Activated CD4-positive, alpha-beta T cell treated with anti-CD3 and anti-CD28 coated beads for 48 hours (primary cell): ENCODE measurements at regions not wholly inside any gene's neighbourhood (a gene's known extent, or its start where the extent isn't known, plus 50 kb on each side); places are given as distances from the start of the nearest gene placed in this dataset.

Source experiments
- DNase-seq: peaks from one replicate; pipeline ENCODE4 v3.0.0-alpha.2; 2020

DNA sequence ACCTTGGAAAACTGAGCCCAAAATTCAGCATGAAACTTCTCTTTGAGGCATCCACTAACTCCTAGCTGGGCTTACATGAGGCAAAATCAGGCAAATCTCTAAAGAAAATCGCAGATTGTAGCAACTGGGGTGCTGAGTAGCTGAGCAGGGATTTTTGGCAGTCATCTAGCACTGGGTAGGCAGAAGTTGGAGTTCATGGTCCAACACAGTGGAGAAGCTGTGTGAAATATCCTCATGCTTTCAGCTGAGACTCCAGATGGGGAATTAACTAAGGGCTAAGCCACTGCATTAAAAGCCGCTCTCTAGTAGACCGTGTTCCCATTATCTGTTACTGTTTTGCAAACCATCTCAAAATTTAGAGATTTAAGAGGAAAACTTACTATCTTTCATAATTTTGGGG is 240.1 kb upstream of the PHYHIPL start:
- no peak for DNase-seq

DNA sequence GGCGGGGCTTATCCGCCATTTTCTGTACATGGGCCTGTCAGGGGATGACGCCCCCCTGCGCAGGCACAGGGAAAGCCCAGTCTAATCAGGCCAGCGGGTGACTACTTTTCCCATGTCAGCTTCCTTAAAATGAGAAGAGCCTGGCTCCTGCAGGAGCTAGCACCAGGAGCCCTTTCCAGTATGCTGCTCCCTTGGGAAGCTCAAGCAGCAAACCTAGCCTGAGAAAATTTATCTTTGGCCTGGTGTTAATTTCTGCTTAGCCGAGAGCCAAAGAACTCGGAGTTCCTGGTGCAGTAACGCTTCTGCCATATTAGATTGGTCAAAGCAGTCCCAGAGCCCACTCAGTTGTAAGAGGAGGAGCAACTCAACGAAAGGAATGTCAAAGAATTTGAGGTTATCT is 239.0 kb upstream of the PHYHIPL start:
- DNase-seq, result no peak

DNA sequence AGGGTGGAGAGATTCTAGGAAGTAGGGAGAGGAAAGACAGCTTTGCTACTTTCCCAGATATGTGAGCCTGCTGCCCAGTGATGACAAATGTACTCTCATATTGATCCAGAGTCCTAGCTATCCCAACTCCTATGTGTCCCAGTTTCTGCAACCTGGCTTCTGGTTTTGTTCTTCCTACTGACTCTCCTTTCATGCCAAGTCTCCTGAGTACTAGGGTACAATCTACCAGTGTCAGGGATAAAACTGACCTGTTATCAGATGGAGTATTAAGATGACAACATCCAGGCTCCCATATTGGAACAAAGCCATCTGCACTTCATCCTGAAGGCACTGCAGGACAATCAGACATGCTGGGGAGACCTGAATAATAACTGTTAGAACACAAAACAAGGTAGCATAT is 233.7 kb upstream of the PHYHIPL start:
- DNase-seq, result no peak

DNA sequence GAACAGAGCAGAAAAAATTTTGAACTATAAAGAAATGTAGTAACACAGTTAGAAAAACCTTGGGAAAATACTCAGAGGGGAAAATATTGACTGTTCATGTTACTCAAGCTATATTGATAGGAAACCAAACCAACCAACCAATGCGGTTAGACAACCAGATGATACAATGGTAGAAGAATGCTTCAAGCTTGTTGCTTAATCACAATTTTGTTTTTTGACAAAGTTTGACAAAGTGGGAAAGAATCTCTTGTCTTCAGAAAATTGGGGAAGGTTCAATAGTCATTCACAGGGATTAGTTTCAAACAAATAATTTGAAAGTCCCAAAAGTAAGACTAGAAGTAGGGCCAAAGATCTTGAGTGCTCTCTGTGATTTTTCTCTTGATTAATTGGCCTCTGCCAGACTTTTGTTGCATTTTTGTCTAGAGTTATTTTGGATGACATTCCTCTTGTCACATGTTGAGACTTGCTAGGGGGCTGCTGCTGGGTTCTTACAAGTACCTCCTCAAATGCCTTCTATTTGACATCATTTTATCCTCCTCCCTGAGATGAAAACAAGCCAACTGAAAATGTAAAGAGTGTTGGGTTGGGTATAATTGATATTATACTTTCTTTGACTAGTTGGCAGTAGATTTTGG is 233.1 kb upstream of the PHYHIPL start:
- DNase-seq, result no peak

DNA sequence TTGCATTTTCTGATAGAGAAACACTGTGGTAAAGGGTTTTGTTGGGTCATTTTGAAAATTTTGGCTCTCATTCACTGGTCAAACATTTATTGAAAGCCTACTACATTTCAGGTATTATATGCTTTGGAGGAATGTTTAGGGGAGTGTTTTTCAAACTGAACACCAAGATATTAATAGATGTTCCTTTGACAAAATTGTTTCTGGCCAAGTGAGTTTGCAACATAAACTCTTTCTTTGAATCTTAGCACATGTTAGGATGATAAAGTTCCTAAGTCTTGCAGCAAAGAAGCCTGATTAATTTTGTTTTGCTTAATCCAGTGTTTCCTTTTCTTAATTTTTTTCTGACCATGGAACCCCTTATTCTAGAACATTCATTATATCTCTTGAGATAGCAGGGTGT is 232.5 kb upstream of the PHYHIPL start:
- DNase-seq, result no peak

DNA sequence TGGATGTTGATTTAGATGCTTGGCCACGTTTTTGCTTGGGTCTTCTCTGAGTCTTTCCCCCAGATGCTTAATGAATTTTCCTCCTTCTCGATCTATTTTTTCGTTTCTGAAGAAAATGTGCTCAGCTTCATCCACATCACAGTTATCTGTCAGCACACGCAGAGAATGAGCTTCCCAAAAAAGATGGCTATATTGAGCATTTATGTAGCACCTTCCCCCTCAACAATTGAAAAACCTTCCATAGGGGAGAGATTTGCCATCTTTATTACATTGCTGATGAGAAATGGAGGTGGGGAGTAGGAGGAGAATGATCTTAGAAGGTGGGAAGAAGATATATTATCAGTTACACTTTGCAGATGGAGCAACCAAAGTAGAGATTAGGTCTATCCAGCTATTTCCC is 228.1 kb upstream of the PHYHIPL start:
- DNase-seq, result no peak

DNA sequence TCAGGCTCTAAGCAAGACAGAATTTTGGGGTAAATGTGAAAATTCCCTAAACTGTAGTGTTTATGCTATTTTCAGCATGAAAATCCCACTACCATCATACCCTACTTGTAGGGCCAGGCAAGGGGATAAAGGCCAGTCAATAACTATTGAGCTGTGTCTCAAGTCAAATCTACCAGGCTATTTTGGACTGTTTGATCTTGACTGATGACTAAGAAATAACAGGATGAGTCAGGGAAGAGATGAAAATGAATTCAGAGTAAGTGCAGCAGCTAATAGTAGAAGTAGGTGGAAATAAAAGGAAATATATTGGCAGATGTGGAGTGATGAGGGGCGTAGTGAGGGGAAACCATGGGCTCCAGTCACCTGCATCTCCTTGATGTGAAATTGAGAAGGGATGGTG is 225.8 kb upstream of the PHYHIPL start:
- no peak for DNase-seq

DNA sequence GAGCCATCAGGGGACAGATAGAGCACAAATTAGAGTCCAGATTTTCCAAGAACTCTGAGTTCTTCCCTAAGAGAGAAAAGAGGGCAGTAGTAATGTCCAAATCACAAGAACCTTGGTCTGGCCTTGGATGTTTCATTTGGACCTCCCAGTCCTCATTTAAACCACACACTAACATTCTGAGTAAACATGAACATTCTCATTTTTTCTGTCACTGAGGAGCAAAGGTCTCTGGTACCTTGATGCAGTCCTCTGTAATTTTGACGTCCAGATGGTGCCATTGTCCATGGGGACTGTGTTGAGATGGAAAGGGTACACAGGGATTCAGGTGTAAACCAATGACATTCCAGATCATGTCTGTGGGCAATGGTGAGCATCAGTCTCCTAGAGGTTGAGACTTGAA is 225.4 kb upstream of the PHYHIPL start:
- DNase-seq, result no peak

DNA sequence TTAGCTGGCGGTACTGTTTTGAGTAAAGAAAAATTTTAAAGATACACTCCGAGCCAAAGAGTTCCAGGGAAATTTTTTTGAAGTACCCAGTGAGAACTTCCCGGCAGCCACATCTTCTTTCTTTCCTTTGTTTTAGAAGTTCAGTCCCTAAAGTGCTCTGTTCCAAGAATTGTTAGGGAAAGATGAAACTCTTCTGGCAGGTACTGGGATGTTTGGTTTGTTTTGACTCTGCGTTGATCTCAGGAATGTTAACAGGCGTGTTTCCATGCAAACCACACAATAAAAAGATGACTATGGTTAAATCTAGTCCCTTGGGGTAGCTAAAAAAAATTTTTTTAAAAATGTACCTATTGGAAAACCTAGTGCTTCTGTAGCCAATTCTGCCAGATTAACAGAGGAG is 224.7 kb upstream of the PHYHIPL start:
- DNase-seq, result no peak

DNA sequence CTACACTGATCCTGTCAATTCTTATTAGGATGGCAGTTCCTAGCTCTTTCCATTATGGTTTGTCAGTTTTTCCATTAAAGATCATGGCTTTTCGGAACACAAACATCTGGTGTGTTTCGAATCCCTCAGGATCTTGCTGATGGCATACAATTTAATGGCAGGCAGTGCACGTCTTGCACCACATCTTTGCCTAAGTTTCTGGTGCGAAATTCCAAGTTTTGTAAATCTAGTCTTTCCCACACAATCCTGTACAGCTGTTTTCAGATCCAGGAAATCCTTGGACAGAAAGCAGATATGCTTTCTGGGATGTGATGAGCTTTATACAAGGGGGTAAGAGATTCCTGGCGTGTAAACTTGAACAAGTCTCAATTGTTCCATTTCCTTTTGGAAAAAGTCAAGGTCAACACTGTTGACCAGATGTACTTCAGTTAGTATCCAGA is 224.3 kb upstream of the PHYHIPL start:
- no peak for DNase-seq

DNA sequence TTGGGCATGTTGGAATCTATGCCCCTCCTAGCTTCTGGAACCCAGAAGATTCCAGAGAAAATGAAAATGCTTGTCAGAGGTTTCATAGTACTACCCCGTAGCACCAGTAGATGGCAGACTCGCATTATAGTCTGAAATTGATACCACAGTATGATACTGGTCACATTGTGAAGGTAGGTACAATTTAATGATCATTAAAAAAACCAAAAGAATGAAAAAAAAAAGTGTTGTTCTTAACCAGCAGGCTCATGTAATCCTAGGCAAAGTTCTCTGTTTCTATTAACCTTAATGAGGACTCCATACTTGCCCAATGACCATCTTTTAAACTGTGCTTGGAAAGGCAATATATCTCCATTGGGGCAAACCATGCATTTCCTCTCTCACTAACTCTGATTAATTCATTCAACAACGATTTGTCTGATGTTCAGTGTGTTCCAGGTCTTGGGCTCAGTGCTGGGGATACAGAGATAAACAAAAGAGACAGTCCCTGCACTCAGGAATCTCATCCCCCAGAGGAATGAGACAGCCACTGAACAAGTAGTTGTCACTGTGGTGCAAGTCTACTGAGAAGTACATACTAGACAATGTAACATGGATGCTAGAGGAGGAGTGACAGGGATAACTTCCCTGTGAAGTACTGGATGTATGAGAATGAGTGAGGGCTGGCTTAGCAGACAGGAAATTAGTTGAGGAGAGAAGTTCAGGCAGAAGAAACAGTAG is 223.5 kb upstream of the PHYHIPL start:
- peak; percentile 24 for DNase-seq

DNA sequence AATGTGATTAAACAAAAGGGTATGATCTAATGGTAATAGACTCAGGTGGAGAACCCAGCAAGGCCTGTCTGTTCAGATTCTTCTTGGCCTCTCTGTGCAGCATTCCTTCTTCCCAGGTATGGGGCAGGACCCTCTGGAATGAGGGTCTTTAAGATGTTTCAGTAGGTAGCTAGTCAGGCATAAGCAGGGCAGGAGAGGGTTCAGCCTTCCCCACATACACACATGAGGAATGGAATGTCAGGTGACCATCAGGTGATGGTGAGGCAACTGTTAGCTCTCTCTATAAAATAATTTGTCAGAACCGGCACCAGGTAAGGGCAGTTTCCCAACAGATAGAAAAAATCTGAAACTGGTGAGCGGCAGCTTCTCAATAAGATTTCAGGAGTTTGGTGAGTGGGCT is 222.3 kb upstream of the PHYHIPL start:
- no peak for DNase-seq

DNA sequence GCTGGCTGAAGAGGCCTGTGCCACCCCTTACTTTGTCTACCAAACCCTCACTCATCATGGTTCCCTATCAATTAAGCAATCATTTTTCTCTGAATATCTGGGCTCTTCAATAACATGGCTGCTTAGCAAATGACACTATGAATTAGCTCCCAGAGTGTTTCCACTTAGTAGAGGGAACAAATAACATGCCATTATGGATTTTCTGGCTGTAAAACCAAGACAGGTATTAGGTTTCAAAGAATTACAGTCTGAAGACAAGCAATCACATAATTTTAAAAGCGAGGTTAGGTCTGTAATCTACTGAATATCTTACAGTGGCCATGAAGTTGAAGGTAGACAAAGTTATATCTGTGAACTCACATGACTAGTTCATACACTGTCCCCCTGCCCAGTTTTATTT is 220.8 kb upstream of the PHYHIPL start:
- no peak for DNase-seq

DNA sequence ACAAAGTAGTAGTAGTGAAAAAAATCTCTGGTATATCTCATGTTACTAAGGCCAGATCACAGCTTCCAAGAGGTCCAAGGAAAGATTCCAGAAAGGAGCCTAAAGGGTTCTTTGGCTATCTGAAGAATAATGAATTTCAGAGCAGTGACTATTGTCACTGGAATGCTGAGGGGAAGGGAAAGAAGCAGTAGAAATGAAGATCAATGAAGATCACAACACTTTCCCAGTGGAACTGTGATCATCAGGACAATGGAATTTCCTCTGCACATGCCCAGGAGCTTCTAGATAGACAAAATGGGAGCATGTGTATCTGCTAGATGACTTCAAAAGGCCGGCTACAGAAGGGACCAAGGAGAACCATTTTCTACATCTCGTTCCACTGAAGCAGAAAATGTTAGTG is 219.5 kb upstream of the PHYHIPL start:
- DNase-seq, result no peak

DNA sequence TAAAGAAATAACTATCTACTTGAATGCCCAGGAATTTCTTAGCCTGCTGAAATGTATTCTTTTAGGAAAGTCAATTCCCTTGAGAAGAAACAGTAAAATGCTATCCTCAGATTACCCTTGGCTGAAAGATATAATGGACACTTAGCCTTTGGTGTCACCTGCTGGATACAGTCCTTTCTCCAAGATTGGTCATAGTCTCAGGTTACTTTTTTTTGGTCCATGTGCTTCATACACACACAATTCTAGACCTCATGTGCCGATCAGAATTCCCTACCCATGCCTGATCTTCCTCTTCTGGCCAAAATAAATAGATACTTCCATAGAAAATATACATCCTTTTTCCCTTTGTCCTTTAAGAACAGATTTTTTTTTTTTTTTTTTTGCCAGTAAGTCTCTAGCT is 218.9 kb upstream of the PHYHIPL start:
- no peak for DNase-seq

DNA sequence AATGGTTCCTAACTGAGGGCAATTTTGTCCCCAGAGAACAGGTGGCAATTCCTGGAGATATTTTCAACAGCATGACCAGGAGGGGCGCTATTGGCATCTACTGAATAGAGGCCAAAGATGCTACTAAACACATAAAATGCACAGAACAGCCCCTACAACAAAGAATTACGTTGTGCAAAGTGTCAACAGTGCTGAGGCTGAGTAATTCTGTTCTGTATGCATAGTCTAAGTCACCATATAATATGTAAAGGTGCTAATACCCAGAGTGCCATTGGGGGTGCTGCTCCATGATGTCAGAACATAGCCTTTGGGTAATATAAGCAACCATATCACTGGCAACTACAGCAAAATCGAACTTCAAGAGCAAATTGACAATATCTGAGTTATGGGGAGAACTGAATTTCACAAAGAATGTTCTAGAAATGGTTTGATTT is 213.3 kb upstream of the PHYHIPL start:
- no peak for DNase-seq

DNA sequence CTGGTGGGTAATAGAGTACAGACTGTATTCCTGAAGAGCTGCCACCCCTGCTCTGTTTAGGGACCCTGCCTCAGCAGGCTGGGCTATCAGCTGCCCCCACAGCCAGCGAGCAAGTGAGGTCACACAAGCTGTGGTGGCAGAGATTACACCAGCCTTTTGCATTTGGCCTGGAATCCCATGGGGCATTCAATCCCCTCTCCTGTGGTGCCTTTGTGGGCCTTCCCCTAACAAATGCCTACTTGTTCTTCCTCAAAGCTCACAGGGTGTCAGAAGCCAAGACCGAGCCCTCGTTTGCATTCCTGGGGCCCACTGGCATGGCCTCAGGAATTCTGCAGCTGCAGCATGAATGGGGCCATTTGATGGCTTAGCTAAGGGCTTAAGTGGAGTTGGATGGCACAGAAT is 212.7 kb upstream of the PHYHIPL start:
- no peak for DNase-seq

DNA sequence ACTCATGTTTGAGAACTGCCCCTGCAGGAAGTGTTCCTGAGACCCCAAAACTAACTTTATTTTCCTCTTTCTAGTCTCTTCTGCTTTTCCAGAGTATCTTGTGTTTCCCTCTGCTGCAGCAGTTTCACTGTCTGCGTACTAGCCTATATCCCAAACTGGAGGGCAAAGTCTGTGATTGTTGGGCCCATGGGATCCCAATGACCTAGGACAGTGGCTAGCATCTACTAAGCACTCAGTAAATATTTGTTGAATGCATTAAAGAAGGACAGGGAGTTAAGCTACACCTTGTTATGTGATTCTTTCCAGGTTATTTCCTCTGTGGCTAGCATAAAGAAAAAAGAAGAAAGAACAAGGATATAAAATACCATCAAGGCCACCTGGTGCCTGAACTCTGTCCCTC is 210.6 kb upstream of the PHYHIPL start:
- DNase-seq, result no peak

DNA sequence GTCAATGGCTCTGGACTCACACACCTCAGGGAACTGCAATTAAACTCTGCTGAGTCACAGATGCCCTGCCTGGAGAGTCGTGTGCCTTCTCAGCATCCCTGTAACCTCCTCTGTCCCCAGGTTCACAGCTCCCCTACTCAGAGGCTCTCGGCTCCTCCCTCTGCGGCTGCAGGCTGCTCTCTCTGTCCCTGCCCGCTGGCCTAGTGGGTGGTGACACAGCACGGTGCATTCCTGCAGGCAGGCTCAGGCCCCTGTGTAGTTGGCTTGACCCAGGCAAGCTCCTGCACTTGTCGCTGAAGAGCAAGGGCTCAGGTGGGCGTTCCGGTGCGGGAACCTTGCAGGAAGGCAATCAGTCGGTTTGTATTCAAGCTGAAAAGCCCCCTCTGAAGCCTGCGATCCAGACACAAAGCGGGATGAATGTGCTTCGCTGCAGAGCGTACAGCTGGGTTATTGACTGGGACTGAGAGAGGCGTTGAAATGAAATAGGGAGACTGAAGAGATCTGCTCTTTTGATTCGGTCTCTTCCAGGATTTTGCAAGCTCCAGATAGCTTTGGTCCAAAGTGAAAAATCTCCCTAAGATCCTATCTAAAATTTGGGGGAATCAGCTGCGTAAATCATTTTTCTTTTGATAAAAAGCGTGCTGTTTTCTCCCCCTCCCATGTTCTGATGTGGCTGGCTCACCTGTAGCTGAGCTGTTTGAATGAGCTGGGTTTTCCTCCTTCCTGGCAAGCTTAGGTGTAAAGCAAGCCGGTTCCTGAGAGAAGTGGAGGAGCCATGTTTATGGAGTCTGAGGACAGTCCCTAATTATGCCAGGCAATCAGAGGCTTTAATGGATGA is 208.7 kb upstream of the PHYHIPL start:
- no peak for DNase-seq

DNA sequence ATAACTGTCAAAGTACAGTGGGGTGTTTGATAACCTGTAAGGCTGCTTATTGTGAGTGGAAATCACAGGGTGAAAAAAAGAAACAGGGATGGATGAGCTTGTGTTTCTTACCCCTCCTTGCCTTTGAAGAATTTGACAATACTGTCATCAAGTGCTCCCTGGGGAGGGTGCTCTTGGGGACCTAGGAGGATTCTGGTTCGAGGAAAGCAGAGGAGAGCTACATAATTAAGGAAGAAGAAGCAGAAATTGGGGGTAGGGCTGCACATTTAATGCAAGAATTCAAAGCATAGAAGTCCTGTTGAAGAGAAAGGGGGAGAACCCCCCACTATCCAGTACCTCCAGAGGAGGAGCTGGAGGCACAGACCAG is 208.1 kb upstream of the PHYHIPL start:
- no peak for DNase-seq

DNA sequence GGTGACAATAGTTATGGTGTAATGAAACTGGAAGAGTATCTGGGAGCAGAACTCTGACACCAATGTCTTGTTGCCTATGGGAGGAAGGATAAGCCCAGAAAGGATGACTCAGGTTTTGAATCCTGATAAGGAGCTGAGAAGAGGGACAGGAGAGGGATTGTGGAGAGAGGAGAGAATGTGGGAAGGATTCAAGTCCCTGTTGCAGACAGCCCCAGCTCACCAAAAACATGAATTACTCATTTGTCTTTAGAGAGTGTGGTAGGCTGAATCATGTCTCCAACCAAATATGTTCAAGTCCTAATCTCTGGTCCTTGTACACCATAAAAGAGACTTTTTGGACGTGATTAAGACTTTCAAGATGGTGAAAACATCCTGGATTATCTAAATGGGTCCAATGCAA is 206.9 kb upstream of the PHYHIPL start:
- no peak for DNase-seq

DNA sequence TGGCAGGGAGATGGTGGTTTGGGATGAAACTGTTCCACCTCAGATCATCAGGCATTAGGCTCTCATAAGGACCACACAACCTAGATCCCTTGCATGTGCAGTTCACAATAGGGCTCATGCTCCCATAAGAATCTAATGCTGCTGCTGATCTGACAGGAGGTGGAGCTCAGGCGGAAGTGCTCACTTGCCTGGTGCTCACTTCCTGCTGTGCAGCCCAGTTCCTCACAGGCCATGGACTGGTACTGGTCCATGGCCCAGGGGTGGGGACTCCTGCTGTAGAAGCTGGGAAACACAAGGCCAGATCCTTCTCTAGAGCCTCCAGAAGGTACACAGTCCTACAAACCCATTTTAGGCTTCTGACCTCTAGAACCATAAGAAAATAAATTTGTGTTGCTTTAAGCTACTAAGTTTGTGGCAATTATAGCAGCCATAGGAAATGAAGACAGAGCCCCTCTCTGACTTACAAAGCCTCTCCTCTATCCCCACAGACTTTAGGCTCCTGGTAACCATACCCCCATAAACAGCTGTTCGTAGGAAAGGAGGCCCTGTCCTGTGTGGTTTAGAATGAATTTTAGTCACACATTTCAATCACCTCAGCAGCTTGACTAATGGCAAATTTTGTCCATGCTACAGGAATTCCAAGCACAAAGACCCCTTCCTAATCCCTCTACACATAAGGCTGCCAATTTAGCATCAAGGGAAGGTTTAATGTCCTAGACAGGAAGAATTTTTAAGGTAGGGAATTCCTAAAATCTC is 206.1 kb upstream of the PHYHIPL start:
- DNase-seq, result no peak

DNA sequence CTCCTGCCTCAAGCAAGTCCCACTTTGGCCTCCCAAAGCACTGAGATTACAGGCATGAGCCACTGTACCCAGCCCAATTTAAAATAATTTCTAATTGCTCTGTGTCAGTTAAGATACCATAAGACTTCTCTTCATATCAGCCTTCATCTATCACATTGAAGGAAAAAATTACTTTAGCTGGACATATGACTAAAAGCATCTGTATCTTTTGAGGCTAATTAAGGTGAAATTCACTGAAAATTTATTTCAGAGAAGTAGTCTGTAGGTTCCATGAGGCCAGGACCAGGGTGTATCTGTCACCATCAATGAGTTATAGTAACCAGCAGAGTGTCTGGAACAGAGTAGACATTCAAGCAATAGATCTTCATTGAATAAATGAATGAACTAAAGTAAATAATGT is 205.2 kb upstream of the PHYHIPL start:
- no peak for DNase-seq
